HEK293T (cell line): ENCODE measurements at regions not wholly inside any gene's neighbourhood (a gene's known extent, or its start where the extent isn't known, plus 50 kb on each side); places are given as distances from the start of the nearest gene placed in this dataset.

Source experiments
- CTCF ChIA-PET: fragments of 350-600 bp; formaldehyde crosslinking; extraction: SDS; loops from one replicate; lab custom pipeline; 2021; ENCODE audit warnings: antibody characterized with exemption, inconsistent platforms; lab: Yijun Ruan, JAX
- POLR2A ChIA-PET: fragments of 350-600 bp; formaldehyde crosslinking; extraction: SDS; loops from one replicate; lab custom pipeline; 2020; ENCODE audit warnings: antibody characterized with exemption, inconsistent platforms; lab: Yijun Ruan, JAX
- DNase-seq: peaks from one replicate; pipeline ENCODE4 v3.0.0; 2012; ENCODE audit warnings: mixed read lengths; ENCODE audit errors: extremely low spot score
- ARNT ChIP-seq: fragments of 450-650 bp; IDR thresholded peaks from 2 replicates; pipeline ENCODE4 v1.6.1; 2017; ENCODE audit warnings: mild to moderate bottlenecking
- BHLHE40 ChIP-seq: fragments of 450-650 bp; IDR thresholded peaks from 2 replicates; pipeline ENCODE4 v1.6.1; 2016; ENCODE audit warnings: mild to moderate bottlenecking, moderate library complexity, borderline replicate concordance
- CTBP1 ChIP-seq: fragments of 450-650 bp; IDR thresholded peaks from 2 replicates; pipeline ENCODE4 v1.6.1; 2016; ENCODE audit warnings: borderline replicate concordance
- ELF4 ChIP-seq: fragments of 450-650 bp; IDR thresholded peaks from 2 replicates; pipeline ENCODE4 v1.6.1; 2017; ENCODE audit warnings: antibody characterized with exemption
- FOXA1 ChIP-seq: fragments of 450-650 bp; IDR thresholded peaks from 2 replicates; pipeline ENCODE4 v1.6.1; 2016; ENCODE audit warnings: mild to moderate bottlenecking
- FOXK2 ChIP-seq: fragments of 450-650 bp; IDR thresholded peaks from 2 replicates; pipeline ENCODE4 v1.6.1; 2016; ENCODE audit warnings: mild to moderate bottlenecking
- FOXM1 ChIP-seq: fragments of 450-650 bp; IDR thresholded peaks from 2 replicates; pipeline ENCODE4 v1.6.1; 2017; ENCODE audit warnings: mild to moderate bottlenecking, borderline replicate concordance
- HDGF ChIP-seq: fragments of 450-650 bp; IDR thresholded peaks from 2 replicates; pipeline ENCODE4 v1.6.1; 2017; ENCODE audit warnings: antibody characterized with exemption, borderline replicate concordance
- L3MBTL2 ChIP-seq: fragments of 450-650 bp; conservative IDR thresholded peaks from 2 replicates; pipeline ENCODE4 v1.6.1; 2016; ENCODE audit warnings: mild to moderate bottlenecking
- LEF1 ChIP-seq: fragments of 450-650 bp; IDR thresholded peaks from 2 replicates; pipeline ENCODE4 v1.6.1; 2017; ENCODE audit warnings: mild to moderate bottlenecking, borderline replicate concordance
- NFRKB ChIP-seq: fragments of 450-650 bp; IDR thresholded peaks from 2 replicates; pipeline ENCODE4 v1.6.1; 2016; ENCODE audit warnings: mild to moderate bottlenecking, moderate library complexity
- SP1 ChIP-seq: fragments of 450-650 bp; IDR thresholded peaks from 2 replicates; pipeline ENCODE4 v1.6.1; 2017
- SUZ12 ChIP-seq: fragments of 450-650 bp; IDR thresholded peaks from 2 replicates; pipeline ENCODE4 v1.6.1; 2016; ENCODE audit warnings: mild to moderate bottlenecking
- TARDBP ChIP-seq: fragments of 450-650 bp; IDR thresholded peaks from 2 replicates; pipeline ENCODE4 v1.6.1; 2016
- ZNF384 ChIP-seq: fragments of 450-650 bp; IDR thresholded peaks from 2 replicates; pipeline ENCODE4 v1.6.1; 2016
- TF ChIP-seq, protein P1 (sequence below): fragments of 450-650 bp; IDR thresholded peaks from 2 replicates; pipeline ENCODE4 v1.6.1; 2016

- TF ChIP-seq BHLHE40: no peak
- no peak for TF ChIP-seq SP1
- no peak for TF ChIP-seq TARDBP
- TF ChIP-seq FOXA1: no peak
- no peak for TF ChIP-seq HDGF
- ChIA-PET POLR2A (no interaction called here), CTCF (no interaction called here)
- no peak for DNase-seq
These were observed 966.3 kb downstream of the DIAPH3 start for GRCh38 chr13:59197397-59197796.

- ChIA-PET CTCF (no interaction called here), POLR2A (no interaction called here)
- no peak for TF ChIP-seq FOXM1
- no peak for TF ChIP-seq TARDBP
- TF ChIP-seq BHLHE40: no peak
- TF ChIP-seq ARNT: no peak
- no peak for TF ChIP-seq FOXA1
- TF ChIP-seq LEF1: no peak
- no peak for TF ChIP-seq CTBP1
- TF ChIP-seq ZNF384: no peak
- no peak for TF ChIP-seq L3MBTL2
- no peak for TF ChIP-seq FOXK2
- TF ChIP-seq NFRKB: no peak
- TF ChIP-seq, protein P1, sequence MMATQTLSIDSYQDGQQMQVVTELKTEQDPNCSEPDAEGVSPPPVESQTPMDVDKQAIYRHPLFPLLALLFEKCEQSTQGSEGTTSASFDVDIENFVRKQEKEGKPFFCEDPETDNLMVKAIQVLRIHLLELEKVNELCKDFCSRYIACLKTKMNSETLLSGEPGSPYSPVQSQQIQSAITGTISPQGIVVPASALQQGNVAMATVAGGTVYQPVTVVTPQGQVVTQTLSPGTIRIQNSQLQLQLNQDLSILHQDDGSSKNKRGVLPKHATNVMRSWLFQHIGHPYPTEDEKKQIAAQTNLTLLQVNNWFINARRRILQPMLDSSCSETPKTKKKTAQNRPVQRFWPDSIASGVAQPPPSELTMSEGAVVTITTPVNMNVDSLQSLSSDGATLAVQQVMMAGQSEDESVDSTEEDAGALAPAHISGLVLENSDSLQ: no peak
- no peak for TF ChIP-seq SUZ12
- no peak for DNase-seq
These were observed 961.9 kb downstream of the DIAPH3 start for GRCh38 chr13:59201841-59202240.

- POLR2A ChIA-PET: no interaction called here
- no peak for TF ChIP-seq SUZ12
- TF ChIP-seq BHLHE40: no peak
- TF ChIP-seq FOXK2: no peak
- TF ChIP-seq ELF4: no peak
- TF ChIP-seq CTBP1: no peak
- no peak for TF ChIP-seq ARNT
- no peak for TF ChIP-seq HDGF
- no peak for TF ChIP-seq TARDBP
- TF ChIP-seq SP1: no peak
- no peak for TF ChIP-seq FOXA1
- TF ChIP-seq ZNF384: no peak
- no peak for TF ChIP-seq L3MBTL2
- no peak for TF ChIP-seq NFRKB
- no peak for TF ChIP-seq LEF1
- TF ChIP-seq FOXM1: no peak
- TF ChIP-seq, protein P1: no peak
- DNase-seq: no peak
- CTCF ChIA-PET: no interaction called here
These were observed 959.9 kb downstream of the DIAPH3 start for GRCh38 chr13:59203855-59204254.

GRCh38 chr13:59205501-59205900 lies 958.2 kb downstream of the DIAPH3 start:
- CTCF ChIA-PET: no interaction called here
- TF ChIP-seq BHLHE40: no peak
- TF ChIP-seq FOXK2: no peak
- TF ChIP-seq FOXM1: no peak
- no peak for TF ChIP-seq CTBP1
- TF ChIP-seq ELF4: no peak
- TF ChIP-seq NFRKB: no peak
- TF ChIP-seq LEF1: no peak
- POLR2A ChIA-PET: no interaction called here
- DNase-seq: no peak

DNA sequence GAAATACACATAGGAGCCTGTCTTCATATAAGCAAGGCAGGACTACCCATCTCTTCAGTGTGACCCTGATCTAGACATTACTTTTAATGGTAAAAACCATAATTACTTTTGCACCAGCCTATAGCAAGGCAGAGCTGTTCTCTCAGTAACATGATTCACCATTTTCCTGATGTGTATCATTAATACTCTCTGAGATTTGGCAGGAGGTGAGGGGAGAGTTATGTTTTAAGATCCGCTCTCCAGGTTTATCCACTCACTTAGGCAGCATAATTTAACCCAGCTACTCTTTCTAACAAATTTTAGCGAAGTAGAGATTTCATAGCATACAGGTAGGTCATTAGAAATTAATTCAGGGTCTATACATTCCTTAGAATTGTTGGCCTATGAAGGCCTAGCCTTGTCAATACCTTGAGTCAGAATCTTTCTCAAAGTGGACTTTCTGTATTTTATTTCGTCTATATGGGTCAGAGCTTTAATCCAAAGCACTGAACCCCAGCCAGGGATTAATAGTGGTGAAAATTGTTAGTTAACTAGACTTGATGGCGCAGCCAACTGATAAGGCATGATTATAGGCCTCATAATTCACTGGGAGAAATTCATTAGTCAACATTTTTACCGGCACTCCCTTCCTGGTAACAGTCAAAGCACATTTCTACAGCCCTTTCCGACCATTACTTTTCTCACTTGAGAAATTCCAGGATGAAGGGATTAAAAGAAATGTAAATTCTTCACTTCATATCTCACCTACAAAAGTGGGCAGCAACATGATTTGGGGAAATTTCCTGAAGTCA lies 955.1 kb downstream of the DIAPH3 start:
- POLR2A ChIA-PET: no interaction called here
- CTCF ChIA-PET: no interaction called here
- DNase-seq: no peak

More for the DNA sequence above, 955.1 kb downstream of the DIAPH3 start:
- no peak for TF ChIP-seq BHLHE40
- no peak for TF ChIP-seq FOXA1
- no peak for TF ChIP-seq ARNT
- TF ChIP-seq ZNF384: no peak
- TF ChIP-seq, protein P1: no peak
- no peak for TF ChIP-seq L3MBTL2
- TF ChIP-seq HDGF: no peak
- TF ChIP-seq FOXK2: no peak
- no peak for TF ChIP-seq FOXM1
- TF ChIP-seq SUZ12: no peak
- no peak for TF ChIP-seq LEF1
- TF ChIP-seq ELF4: no peak
- TF ChIP-seq CTBP1: no peak
- no peak for TF ChIP-seq NFRKB
- TF ChIP-seq TARDBP: no peak
- no peak for TF ChIP-seq SP1
